HPDE6-E6E7 (cell line): ENCODE measurements at regions not wholly inside any gene's neighbourhood (a gene's known extent, or its start where the extent isn't known, plus 50 kb on each side); places are given as distances from the start of the nearest gene placed in this dataset.

Experiments used
- DNase-seq: peaks from one replicate; pipeline ENCODE4 v3.0.0; 2011; ENCODE audit warnings: missing footprints; ENCODE audit errors: extremely low spot score

DNA sequence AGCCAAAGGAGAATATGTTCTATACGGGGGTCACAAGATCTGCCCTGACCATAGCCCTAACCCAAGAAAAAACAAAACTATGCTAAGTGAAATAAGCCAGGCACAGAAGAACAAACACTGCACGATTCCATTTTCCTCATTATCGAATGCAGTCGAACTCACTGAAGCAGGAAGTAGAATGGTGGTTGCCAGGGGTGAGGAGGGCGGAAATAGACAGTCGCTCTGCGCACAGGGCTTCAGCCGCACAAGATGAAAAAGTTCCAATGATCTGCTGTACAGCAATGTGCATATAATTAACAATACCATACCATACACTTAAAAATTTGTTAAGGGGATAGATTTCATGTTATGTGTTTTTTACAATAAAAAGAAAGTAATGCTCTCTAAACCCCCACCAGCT lies 257.7 kb downstream of the TXNL1 start:
- no peak for DNase-seq

GRCh38 chr18:56379256-56379655 lies 259.1 kb downstream of the TXNL1 start:
- DNase-seq = no peak

DNA sequence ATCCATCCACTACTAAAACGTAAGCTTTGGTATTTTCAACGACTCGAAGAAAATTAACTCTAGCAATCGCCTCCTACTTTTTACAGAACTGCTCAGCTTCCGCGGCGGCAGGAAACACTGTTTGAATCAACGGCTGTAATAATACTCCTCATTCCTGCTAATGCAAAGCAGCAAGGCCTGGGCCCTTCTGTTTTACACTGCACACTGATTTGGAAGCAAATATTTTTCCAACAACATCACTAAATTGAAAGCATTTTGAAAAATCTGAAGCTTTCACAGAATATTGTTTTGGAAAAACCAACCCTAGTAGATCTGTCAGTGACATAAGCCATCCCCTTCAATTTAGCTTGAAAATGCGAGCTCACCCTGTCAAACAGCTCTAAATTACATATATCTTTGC lies 261.2 kb downstream of the TXNL1 start:
- no peak for DNase-seq

- no peak for DNase-seq
Observed at GRCh38 chr18:56374007-56374655, 264.3 kb downstream of the TXNL1 start.

- DNase-seq = no peak
Observed at GRCh38 chr18:56373601-56374000, 264.8 kb downstream of the TXNL1 start.

DNA sequence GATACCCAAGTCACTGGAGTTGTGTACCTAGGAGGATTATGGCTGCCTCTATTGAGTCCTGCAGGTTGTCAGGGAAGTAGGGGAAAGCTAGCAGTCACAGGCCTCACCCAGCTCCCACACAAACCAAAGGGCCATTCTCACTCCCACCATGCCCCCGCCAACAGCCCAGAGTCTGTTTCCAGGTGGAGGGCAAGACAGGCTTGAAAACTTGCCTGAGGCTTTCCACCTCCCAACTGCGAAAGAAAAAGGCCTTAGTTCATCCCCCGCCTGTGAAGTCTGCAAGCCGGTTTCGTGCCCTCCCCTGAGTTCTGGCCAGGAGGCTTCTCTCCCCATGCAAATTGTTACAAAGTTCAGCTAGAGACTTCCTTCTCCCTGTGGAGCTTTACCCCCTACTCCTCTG lies 270.3 kb downstream of the TXNL1 start:
- DNase-seq = no peak

GRCh38 chr18:56358608-56359280 lies 279.6 kb downstream of the TXNL1 start:
- no peak for DNase-seq

DNA sequence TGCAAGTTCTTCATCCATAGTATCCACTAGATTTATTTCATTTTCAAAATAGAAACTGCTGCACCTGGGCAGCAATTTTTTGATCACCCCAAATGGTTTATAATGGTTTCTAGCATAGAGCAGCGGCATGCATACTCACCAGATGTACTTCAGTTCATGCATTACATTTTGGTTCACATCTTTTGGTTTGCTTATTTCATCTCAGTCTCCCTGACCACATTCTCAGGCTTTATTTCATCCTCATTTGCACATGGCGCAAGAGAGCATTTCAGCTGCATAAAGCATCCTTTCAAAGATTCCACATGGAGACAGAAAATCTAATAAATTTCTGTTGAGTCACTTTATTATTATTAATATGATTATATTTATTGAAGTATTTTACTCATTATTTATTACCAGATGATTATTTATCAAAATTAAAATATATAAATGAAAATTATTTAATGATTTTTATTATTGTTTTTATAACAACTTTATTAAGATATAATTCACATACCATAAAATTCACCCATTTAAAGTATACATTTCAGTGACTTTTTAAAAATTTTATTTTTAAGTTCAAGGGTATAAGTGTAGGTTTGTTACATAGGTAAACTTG lies 284.6 kb downstream of the TXNL1 start:
- DNase-seq = no peak

- DNase-seq = no peak
Observed at GRCh38 chr18:56351911-56352500, 286.4 kb downstream of the TXNL1 start.

DNA sequence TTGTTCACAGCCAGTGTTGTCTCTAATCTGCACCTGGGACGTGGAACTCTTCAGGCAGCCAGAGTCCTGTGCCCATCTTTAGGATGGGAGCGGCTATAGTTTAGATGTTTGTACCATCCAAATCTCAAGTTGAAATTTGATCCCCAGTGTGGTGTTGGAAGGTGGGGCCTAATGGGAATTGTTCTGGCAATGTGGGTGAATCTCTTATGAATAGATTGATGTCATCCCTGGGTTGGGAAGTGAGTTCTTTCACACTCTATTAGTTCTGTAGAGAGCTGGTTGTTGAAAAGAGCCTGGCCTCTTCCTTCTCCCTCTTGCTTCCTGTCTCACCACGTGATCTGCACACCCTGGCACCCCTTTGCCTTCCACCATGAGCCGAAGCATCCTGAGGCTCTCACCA lies 300.9 kb downstream of the TXNL1 start:
- no peak for DNase-seq

DNA sequence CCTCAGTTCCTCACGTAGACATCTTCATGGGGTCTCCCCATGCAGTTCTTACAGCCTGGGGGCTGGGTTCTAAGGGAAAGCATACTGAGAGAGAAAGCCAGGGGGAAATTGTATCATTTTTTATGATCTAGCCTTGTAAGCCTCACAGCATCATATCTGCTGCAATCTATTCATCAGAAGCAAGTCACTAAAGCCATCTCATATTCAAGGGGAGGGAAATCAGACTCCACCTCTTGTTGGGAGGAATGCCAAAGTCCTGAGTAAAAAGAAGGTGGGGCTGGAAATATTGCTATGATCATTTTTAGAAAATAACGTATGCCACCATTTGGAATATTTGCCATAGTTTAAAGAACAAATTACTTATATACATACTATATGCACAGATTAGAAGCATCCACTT lies 304.6 kb downstream of the TXNL1 start:
- no peak for DNase-seq

DNA sequence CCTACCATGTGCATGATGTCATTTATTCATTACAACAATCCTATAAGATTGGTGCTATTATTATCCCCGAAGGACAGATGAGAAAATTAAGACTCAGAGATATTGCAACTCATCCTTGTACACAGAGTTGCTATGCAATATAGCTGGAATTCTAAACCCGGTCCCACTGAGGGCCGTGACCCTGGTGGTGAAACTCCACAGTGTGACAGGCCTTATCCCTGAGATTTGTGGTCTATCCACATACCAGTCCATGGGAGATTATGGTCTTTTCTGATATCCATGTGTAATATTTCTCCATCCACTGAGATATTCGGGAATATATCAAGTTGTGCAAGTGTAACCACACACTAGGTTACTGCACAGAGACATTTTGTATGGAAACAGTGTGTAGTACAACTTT lies 305.2 kb downstream of the TXNL1 start:
- no peak for DNase-seq

DNA sequence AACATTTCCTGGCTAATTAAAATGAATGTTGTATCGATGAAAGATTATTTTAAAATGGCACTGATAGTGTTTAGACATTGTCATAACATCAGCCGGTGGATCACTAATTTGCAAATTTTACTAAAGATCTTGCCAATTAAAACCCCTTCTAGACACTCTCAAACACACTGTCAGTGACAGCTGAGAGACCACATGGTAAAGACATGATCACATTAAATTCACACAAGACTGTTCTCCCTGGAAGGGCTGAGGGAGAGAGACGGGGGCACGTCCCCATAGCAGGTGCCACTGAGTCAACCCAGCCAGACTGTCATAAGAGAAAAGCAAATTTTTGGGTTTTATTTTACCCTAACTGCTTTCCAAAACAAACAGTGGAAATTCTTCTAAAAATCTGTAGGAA lies 306.0 kb downstream of the TXNL1 start:
- DNase-seq = no peak

DNA sequence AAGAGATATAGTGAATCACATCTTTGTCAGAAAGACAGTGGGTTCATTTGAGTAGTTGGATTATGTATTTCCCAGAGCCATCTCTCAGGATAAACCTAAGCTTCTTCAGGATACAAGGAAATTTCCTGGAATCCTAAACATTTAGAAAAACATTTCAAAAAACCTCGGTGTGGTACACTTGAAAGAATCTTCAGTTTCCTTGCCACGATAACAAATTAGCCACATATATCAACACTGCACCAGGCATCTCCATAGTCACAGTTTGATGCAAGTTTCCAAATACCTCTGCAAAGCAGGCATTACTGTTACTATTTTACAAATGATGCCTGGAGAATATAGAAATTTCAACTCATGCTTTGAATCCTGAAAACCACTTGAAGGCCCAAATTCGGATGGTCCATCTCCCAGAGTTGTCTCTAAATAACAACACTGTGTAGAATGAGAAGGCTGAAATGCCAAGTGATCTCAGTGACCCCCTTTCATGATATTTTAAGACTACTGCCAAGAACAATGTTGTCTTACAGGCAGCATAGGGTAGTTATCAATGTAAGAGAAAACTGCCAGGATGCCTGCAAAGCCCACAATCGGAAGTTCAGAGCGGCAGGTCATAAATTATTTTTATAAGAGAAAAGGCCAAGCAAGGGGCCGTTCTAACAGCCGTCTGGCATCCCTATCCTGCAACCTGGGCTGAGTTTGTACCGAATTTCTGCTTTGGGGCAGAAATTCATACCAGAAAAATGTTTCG lies 307.9 kb downstream of the TXNL1 start:
- no peak for DNase-seq

DNA sequence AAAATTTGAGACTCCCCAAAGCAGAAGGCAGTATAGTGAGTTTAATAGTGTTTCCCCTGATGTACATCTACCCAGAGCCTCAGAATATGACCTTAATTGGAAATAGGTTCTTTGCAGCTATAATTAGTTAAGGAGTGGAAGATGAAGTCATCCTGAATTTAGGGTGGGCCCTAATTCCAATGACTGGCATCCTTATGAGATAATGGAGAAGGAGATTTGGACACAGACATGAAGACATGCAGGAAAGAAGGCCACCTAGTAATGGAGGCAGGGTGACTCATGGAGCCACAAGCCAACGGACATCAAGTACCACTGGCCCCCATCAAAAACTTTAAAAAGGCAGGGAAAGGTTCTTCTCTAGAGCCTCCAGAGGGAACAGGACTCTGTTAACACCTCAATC lies 308.9 kb downstream of the TXNL1 start:
- no peak for DNase-seq

- DNase-seq = no peak
Observed at GRCh38 chr18:56327191-56327885, 311.1 kb downstream of the TXNL1 start.

DNA sequence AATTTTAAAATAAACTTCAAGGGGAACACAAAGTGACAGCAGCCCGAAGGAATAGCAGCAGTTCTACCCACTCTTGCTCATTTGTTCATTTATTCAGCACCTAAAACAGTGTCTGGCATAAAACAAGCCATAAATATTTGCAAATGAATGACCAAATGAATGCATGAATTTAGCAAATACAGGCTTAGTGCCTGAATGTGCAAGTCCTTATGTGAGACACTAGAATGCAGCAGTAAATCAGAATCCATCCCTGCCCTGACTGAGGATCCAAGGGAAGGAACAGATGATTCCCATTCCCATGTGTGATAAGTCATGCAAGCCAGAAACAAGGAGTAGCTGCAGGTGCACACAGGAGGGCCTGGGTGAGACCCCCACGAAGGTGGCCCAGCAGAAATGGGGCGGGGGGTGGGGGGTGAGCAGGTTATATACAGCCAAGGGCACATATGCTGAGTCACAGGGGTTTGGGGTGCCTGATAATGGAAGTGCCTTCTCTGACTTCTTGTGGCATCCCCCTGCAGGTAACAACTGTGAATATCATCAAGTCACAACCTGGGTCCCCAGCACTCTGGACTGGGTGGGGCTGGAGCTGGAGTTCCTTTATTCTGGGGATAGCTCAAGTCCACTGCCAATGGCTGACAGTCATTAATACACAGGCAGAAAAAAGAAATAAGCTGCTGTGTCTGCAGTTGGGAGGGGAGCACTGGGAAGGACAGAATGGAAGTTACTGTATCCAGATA lies 311.9 kb downstream of the TXNL1 start:
- DNase-seq = no peak

GRCh38 chr18:56323673-56324072 lies 314.7 kb downstream of the TXNL1 start:
- no peak for DNase-seq

DNA sequence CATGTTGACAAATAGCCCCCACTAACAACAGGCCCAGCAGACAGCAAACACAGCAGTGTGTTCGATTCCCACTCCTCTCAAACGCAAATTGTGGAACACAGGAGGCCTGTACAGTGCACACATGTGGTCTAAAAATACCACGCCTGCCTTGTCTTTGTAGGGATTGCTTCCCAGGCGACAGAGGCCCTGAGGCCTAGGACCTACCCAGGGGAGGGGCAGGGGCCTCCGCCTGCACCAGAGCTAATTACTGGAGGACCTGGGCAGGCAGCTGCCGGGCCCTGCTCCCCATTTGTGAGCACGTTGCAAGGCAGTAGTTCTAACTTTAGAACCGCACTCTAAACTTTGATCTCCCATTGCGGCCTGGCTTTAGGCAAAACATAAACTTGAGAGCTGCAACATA lies 316.0 kb downstream of the TXNL1 start:
- no peak for DNase-seq

GRCh38 chr18:56321470-56321869 lies 316.9 kb downstream of the TXNL1 start:
- no peak for DNase-seq

GRCh38 chr18:56319953-56320352 lies 318.4 kb downstream of the TXNL1 start:
- no peak for DNase-seq
